Spleen (tissue), 11 donors: ENCODE measurements at regions not wholly inside any gene's neighbourhood (a gene's known extent, or its start where the extent isn't known, plus 50 kb on each side); places are given as distances from the start of the nearest gene placed in this dataset.

Experiments used
- DNase-seq: peaks from one replicate; pipeline ENCODE4 v3.0.0-alpha.2; 2020
- H3K27ac ChIP-seq, 8 donors: fragments of 200-600 bp; sonication (generic) in 7 of 8; 1 replicate in 4 of 8; 2 replicates in 4 of 8; pipeline versions ENCODE4 v1.5.0 to v1.8.0; 2016 to 2021; ENCODE audit warnings: inconsistent platforms in 4 of 8, mild to moderate bottlenecking in 4 of 8, moderate library complexity in 1 of 8
- H3K27me3 ChIP-seq, 7 donors: fragments of 200-600 bp; sonication (generic) in 6 of 7; replicated peaks in 1 of 7; 1 replicate in 4 of 7; 2 replicates in 3 of 7; pipeline versions ENCODE4 v1.5.0 to v1.8.0; 2016 to 2021; ENCODE audit warnings: inconsistent platforms in 3 of 7, mild to moderate bottlenecking in 1 of 7
- H3K36me3 ChIP-seq, 6 donors: fragments of 200-600 bp; sonication (generic) in 5 of 6; 1 replicate in 4 of 6; 2 replicates in 2 of 6; pipeline versions ENCODE4 v1.5.0 to v1.8.0; 2016 to 2021; ENCODE audit warnings: inconsistent platforms in 2 of 6
- H3K4me1 ChIP-seq, 6 donors: fragments of 200-600 bp; sonication (generic) in 5 of 6; 1 replicate in 3 of 6; 2 replicates in 3 of 6; pipeline versions ENCODE4 v1.5.0 to v1.8.0; 2016 to 2021; ENCODE audit warnings: inconsistent platforms in 3 of 6
- H3K4me3 ChIP-seq, 8 donors: fragments of 200-600 bp; sonication (generic) in 7 of 8; 1 replicate in 4 of 8; 2 replicates in 4 of 8; pipeline versions ENCODE4 v1.5.0 to v1.8.0; 2016 to 2021; ENCODE audit warnings: inconsistent platforms in 4 of 8, mild to moderate bottlenecking in 4 of 8, moderate library complexity in 2 of 8
- H3K9me3 ChIP-seq, 8 donors: fragments of 200-600 bp; sonication (generic) in 7 of 8; 1 replicate in 4 of 8; 2 replicates in 4 of 8; pipeline versions ENCODE4 v1.5.0 to v1.8.0; 2016 to 2021; ENCODE audit warnings: inconsistent platforms in 4 of 8
- CTCF ChIP-seq, 11 experiments: fragments of 200-600 bp in 7 of 11; fragments of 450-650 bp in 4 of 11; sonication (generic) in 4 of 11; IDR thresholded peaks in 8 of 11; conservative IDR thresholded peaks in 3 of 11; 1 replicate in 7 of 11; 2 replicates in 4 of 11; pipeline versions ENCODE4 v1.4.0 to v1.8.0; 2016 to 2021; ENCODE audit warnings: antibody characterized with exemption in 11 of 11, inconsistent platforms in 4 of 11, mild to moderate bottlenecking in 1 of 11
- POLR2A ChIP-seq, 3 donors: fragments of 450-650 bp; IDR thresholded peaks; one replicate each; pipeline ENCODE4 v1.5.1; 2017; ENCODE audit warnings: antibody characterized with exemption in 3 of 3, mild to moderate bottlenecking in 1 of 3
- POLR2AphosphoS5 ChIP-seq, 3 donors: sonication (generic); formaldehyde crosslinking; IDR thresholded peaks; one replicate each; pipeline ENCODE4 v1.5.1; 2017; ENCODE audit warnings: antibody characterized with exemption in 3 of 3
- whole genome bisulfite sequencing, 5 donors: extraction: QIAGEN DNeasy Blood & Tissue Kit in 3 of 5; methylation state at CpG; one replicate each; pipeline versions ENCODE4 v1.1.5 to v1.1.7; 2013 to 2018; 5-methylcytosine and 5-hydroxymethylcytosine counted together
- intact Hi-C: fragments of 100-400 bp; cut with DNase I; formaldehyde crosslinking; loops from one replicate; pipeline ENCODE4 v1.15.0; 2023; ENCODE audit warnings: low total_unique reads
- donor health status: healthy with polysubstance abuse.
- donor health status: DM: no; HTN: no; CAD: no; lungs with moderate emphysema.
- donor health status: DM: no; HTN: no; CAD: no.
- donor health status: Bipolar disorder and iron deficiency.
- donor health status: healthy.
- donor health status: DM: no; HTN: no; CAD: no.
- donor health status: DM: yes; HTN: yes; CAD: no.

- no peak overlapping the region for H3K27ac ChIP-seq
- H3K4me3 ChIP-seq, result no peak overlapping the region
- H3K9me3 ChIP-seq, result no peaks in the 10 kb centered on the region
- intact Hi-C loops, result no loop called here
- H3K36me3 ChIP-seq, result no peaks in the 10 kb centered on the region
- H3K4me1 ChIP-seq, result peaks cover 0 to 12% (median 0%) of the 10 kb centered on the region in 6 donors
- WGBS, 5 donors, result 90 to 97% (median 93%) methylated on average over 6 of the region's 6 CpGs
- DNase-seq, result no peak
- no peaks in the 10 kb centered on the region for H3K27me3 ChIP-seq
- TF ChIP-seq POLR2AphosphoS5 (IDR thresholded peaks at IDR 0.05), result no peak
- no peak for TF ChIP-seq POLR2A (IDR thresholded peaks at IDR 0.05)
- TF ChIP-seq CTCF (IDR thresholded peaks at IDR 0.05 in 8 of 11, conservative IDR thresholded peaks at IDR 0.05 in 3 of 11), result no peak
These were observed 254.0 kb downstream of the TSHZ3 start for GRCh38 chr19:31095100-31095804.

- 15 to 30% (median 26%) methylated on average over 11 of the region's 11 CpGs for WGBS, 5 donors
- intact Hi-C loops, result no loop called here
These were observed 257.0 kb downstream of the TSHZ3 start for GRCh38 chr19:31092274-31092673.

GRCh38 chr19:31089681-31090080 lies 259.6 kb downstream of the TSHZ3 start:
- 64 to 75% (median 69%) methylated on average over 5 of the region's 5 CpGs for WGBS, 5 donors
- intact Hi-C loops, result no loop called here
- no peaks in the 10 kb centered on the region for H3K9me3 ChIP-seq
- H3K4me1 ChIP-seq, result peaks cover 0 to 12% (median 0%) of the 10 kb centered on the region in 6 donors
- no peak for DNase-seq
- H3K27me3 ChIP-seq, result no peaks in the 10 kb centered on the region
- TF ChIP-seq POLR2A (IDR thresholded peaks at IDR 0.05), result no peak
- no peak for TF ChIP-seq POLR2AphosphoS5 (IDR thresholded peaks at IDR 0.05)
- no peak for TF ChIP-seq CTCF (IDR thresholded peaks at IDR 0.05 in 8 of 11, conservative IDR thresholded peaks at IDR 0.05 in 3 of 11)
- H3K27ac ChIP-seq, result peak overlapping the region in 1 of 8 donors; percentile 24
- H3K4me3 ChIP-seq, result no peak overlapping the region
- H3K36me3 ChIP-seq, result no peaks in the 10 kb centered on the region

More at GRCh38 chr19:31092274-31092673, 257.0 kb downstream of the TSHZ3 start:
- TF ChIP-seq POLR2A (IDR thresholded peaks at IDR 0.05) (no peak), CTCF (IDR thresholded peaks at IDR 0.05 in 8 of 11, conservative IDR thresholded peaks at IDR 0.05 in 3 of 11) (no peak), POLR2AphosphoS5 (IDR thresholded peaks at IDR 0.05) (no peak)
- no peak overlapping the region for H3K27ac ChIP-seq
- no peaks in the 10 kb centered on the region for H3K9me3 ChIP-seq
- no peak overlapping the region for H3K4me3 ChIP-seq
- DNase-seq, result no peak
- no peaks in the 10 kb centered on the region for H3K36me3 ChIP-seq
- H3K4me1 ChIP-seq, result peaks cover 0 to 12% (median 0%) of the 10 kb centered on the region in 6 donors
- H3K27me3 ChIP-seq, result no peaks in the 10 kb centered on the region

- TF ChIP-seq POLR2AphosphoS5 (IDR thresholded peaks at IDR 0.05) (no peak), POLR2A (IDR thresholded peaks at IDR 0.05) (no peak), CTCF (IDR thresholded peaks at IDR 0.05 in 8 of 11, conservative IDR thresholded peaks at IDR 0.05 in 3 of 11) (no peak)
- no peak overlapping the region for H3K4me3 ChIP-seq
- 78 to 94% (median 89%) methylated on average over 4 of the region's 4 CpGs for WGBS, 5 donors
These were observed 264.1 kb downstream of the TSHZ3 start for GRCh38 chr19:31085125-31085524.

More at GRCh38 chr19:31085125-31085524, 264.1 kb downstream of the TSHZ3 start:
- Histone ChIP-seq H3K27ac (no peak overlapping the region), H3K9me3 (no peaks in the 10 kb centered on the region), H3K4me1 (no peaks in the 10 kb centered on the region), H3K36me3 (no peaks in the 10 kb centered on the region), H3K27me3 (no peaks in the 10 kb centered on the region)
- intact Hi-C loops, result no loop called here
- DNase-seq, result no peak
